ENCODE measurements at regions not wholly inside any gene's neighbourhood (a gene's known extent, or its start where the extent isn't known, plus 50 kb on each side); places are given as distances from the start of the nearest gene placed in this dataset.

DNA sequence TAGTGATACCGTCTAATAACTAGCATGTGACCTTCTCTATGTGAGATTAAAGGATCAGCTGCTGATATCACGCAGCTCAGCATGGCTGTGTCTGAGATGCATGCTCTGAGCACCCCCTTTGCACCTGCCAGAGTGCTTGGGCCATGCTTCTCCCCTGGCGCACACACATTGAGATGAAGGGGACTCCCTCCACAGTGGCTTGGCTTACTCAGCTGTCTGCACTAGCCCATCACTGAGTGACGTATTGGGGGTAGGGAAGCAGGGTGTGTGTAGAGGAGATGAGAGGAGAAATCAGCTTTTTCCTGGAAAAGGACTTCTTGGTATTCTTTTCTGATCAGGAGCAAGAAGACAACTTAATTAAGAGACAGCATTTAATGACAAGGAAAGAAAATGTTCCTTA lies 216.5 kb downstream of the BLID start:
- DNase-seq (peak in 2 of 3 donors; percentile 15 to 17), ATAC-seq (ENCODE audit: insufficient read depth, low FRiP score) (no peak)
- H3K9me3 ChIP-seq (ENCODE audit: control insufficient read depth in 4 of 4, insufficient read depth in 3 of 4, low read length in 3 of 4): no peaks in the 10 kb centered on the region
- no peak overlapping the region for H3K27ac ChIP-seq (ENCODE audit: low read depth in 1 of 2, low read length in 1 of 2)
- H3K36me3 ChIP-seq (ENCODE audit: control insufficient read depth in 4 of 4, insufficient read depth in 4 of 4, low read length in 4 of 4): no peaks in the 10 kb centered on the region
- peaks cover 0 to 11% (median 5%) of the 10 kb centered on the region in 5 donors for H3K4me1 ChIP-seq (ENCODE audit: control insufficient read depth in 5 of 5, insufficient read depth in 5 of 5, low read length in 5 of 5)
- TF ChIP-seq, protein P1, sequence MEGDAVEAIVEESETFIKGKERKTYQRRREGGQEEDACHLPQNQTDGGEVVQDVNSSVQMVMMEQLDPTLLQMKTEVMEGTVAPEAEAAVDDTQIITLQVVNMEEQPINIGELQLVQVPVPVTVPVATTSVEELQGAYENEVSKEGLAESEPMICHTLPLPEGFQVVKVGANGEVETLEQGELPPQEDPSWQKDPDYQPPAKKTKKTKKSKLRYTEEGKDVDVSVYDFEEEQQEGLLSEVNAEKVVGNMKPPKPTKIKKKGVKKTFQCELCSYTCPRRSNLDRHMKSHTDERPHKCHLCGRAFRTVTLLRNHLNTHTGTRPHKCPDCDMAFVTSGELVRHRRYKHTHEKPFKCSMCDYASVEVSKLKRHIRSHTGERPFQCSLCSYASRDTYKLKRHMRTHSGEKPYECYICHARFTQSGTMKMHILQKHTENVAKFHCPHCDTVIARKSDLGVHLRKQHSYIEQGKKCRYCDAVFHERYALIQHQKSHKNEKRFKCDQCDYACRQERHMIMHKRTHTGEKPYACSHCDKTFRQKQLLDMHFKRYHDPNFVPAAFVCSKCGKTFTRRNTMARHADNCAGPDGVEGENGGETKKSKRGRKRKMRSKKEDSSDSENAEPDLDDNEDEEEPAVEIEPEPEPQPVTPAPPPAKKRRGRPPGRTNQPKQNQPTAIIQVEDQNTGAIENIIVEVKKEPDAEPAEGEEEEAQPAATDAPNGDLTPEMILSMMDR (IDR thresholded peaks at IDR 0.05; ENCODE audit: control extremely low read depth, extremely low read depth): no peak
- no peak overlapping the region for H3K4me3 ChIP-seq
- H3K9ac ChIP-seq (ENCODE audit: insufficient read depth in 1 of 2, low read length in 2 of 2): no peak overlapping the region
- 77 to 91% methylated on average over 4 of the region's 4 CpGs for WGBS, 2 donors
- no peaks in the 10 kb centered on the region for H3K27me3 ChIP-seq (ENCODE audit: control insufficient read depth in 3 of 3, insufficient read depth in 3 of 3, low read length in 2 of 3)

DNA sequence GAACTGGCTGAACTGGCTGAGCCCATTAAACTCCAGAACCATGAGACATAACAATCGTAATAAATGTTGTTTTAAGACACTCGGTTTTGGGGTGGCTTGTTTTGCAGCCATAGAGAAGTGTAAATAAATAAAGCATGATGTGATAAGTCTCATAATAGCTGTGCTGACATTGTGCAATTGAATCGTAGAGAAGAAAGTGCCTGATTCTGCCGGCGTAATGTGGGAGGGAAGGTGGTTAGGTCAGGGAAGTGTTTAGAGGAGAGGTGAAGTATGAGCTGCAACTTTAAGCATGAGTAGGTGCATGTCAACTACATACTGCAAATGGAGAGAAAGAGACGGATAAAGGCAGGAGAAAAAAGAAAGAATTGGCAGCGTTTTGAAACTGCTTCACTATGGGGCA lies 217.1 kb downstream of the BLID start:
- 46 to 67% methylated on average over 7 of the region's 7 CpGs for WGBS, 2 donors
- H3K36me3 ChIP-seq (ENCODE audit: control insufficient read depth in 4 of 4, insufficient read depth in 4 of 4, low read length in 4 of 4): no peaks in the 10 kb centered on the region
- H3K4me3 ChIP-seq: no peak overlapping the region
- no peaks in the 10 kb centered on the region for H3K27me3 ChIP-seq (ENCODE audit: control insufficient read depth in 3 of 3, insufficient read depth in 3 of 3, low read length in 2 of 3)
- no peak overlapping the region for H3K27ac ChIP-seq (ENCODE audit: low read depth in 1 of 2, low read length in 1 of 2)
- no peaks in the 10 kb centered on the region for H3K9me3 ChIP-seq (ENCODE audit: control insufficient read depth in 4 of 4, insufficient read depth in 3 of 4, low read length in 3 of 4)
- DNase-seq (peak; percentile 26 to 70 (median 65)), ATAC-seq (ENCODE audit: insufficient read depth, low FRiP score) (no peak)
- peaks cover 0 to 11% (median 5%) of the 10 kb centered on the region in 5 donors for H3K4me1 ChIP-seq (ENCODE audit: control insufficient read depth in 5 of 5, insufficient read depth in 5 of 5, low read length in 5 of 5)
- H3K9ac ChIP-seq (ENCODE audit: insufficient read depth in 1 of 2, low read length in 2 of 2): no peak overlapping the region
- TF ChIP-seq, protein P1 (IDR thresholded peaks at IDR 0.05; ENCODE audit: control extremely low read depth, extremely low read depth): no peak

DNA sequence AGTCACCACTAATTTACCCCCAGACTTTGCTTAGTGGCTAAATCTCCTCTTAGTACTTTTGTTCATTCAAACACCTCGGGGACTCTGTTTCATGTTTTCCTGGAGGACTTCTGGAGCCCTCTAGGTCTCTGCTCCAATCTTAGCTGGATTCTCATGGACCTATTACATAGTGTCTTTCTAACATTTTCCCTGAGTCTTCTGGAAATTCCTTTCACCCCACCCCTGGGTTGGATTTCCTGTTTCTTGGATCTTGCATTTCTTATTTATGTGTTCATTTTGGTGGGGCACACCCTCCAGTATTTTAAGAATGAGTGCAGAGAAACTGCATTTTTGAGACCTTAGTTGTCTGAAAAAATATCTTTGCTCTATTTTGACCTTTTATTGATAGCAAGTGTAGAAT lies 220.1 kb downstream of the BLID start:
- ATAC-seq (ENCODE audit: insufficient read depth, low FRiP score): no peak
- TF ChIP-seq, protein P1 (IDR thresholded peaks at IDR 0.05; ENCODE audit: control extremely low read depth, extremely low read depth): no peak

DNA sequence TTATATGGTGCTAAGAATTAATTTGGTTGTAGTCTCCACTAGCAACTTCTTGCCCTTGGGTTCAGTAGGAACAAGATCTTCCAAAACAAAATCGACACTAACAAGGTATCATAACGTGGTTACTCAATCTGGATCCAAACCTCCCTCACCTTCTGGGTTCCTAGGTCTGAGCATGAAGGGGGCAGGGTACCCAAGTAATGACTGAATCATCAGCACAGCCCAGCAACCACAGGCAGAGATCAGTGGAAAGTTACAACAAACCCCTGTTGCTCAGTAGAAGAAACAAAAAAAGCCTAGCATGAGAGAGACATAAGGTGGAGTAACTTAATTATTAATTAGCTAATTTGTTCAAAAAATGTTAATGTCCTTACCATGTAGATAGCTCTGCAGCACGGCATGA lies 221.4 kb downstream of the BLID start:
- H3K36me3 ChIP-seq (ENCODE audit: control insufficient read depth in 4 of 4, insufficient read depth in 4 of 4, low read length in 4 of 4): no peaks in the 10 kb centered on the region
- no peak for DNase-seq
- WGBS, 2 donors: 85 to 89% methylated on average over 3 of the region's 3 CpGs
- H3K27me3 ChIP-seq (ENCODE audit: control insufficient read depth in 3 of 3, insufficient read depth in 3 of 3, low read length in 2 of 3): no peaks in the 10 kb centered on the region
- H3K4me3 ChIP-seq: no peak overlapping the region
- H3K4me1 ChIP-seq (ENCODE audit: control insufficient read depth in 5 of 5, insufficient read depth in 5 of 5, low read length in 5 of 5): peaks cover 0 to 11% (median 8%) of the 10 kb centered on the region in 5 donors
- TF ChIP-seq, protein P1 (IDR thresholded peaks at IDR 0.05; ENCODE audit: control extremely low read depth, extremely low read depth): no peak
- no peak overlapping the region for H3K9ac ChIP-seq (ENCODE audit: insufficient read depth in 1 of 2, low read length in 2 of 2)
- no peak for ATAC-seq (ENCODE audit: insufficient read depth, low FRiP score)
- H3K27ac ChIP-seq (ENCODE audit: low read depth in 1 of 2, low read length in 1 of 2): no peak overlapping the region
- peaks cover 0 to 2% (median 0%) of the 10 kb centered on the region in 4 donors for H3K9me3 ChIP-seq (ENCODE audit: control insufficient read depth in 4 of 4, insufficient read depth in 3 of 4, low read length in 3 of 4)

More for the DNA sequence above, 220.1 kb downstream of the BLID start:
- Histone ChIP-seq H3K9me3 (ENCODE audit: control insufficient read depth in 4 of 4, insufficient read depth in 3 of 4, low read length in 3 of 4) (no peaks in the 10 kb centered on the region), H3K4me1 (ENCODE audit: control insufficient read depth in 5 of 5, insufficient read depth in 5 of 5, low read length in 5 of 5) (peaks cover 0 to 11% (median 8%) of the 10 kb centered on the region in 5 donors), H3K4me3 (no peak overlapping the region), H3K36me3 (ENCODE audit: control insufficient read depth in 4 of 4, insufficient read depth in 4 of 4, low read length in 4 of 4) (no peaks in the 10 kb centered on the region), H3K9ac (ENCODE audit: insufficient read depth in 1 of 2, low read length in 2 of 2) (no peak overlapping the region), H3K27me3 (ENCODE audit: control insufficient read depth in 3 of 3, insufficient read depth in 3 of 3, low read length in 2 of 3) (no peaks in the 10 kb centered on the region), H3K27ac (ENCODE audit: low read depth in 1 of 2, low read length in 1 of 2) (no peak overlapping the region)
- DNase-seq: no peak
- WGBS, 2 donors: 75 to 79% methylated on average over 1 of the region's 1 CpG
